ENCODE measurements at regions not wholly inside any gene's neighbourhood (a gene's known extent, or its start where the extent isn't known, plus 50 kb on each side); places are given as distances from the start of the nearest gene placed in this dataset.
"Not testable (repeated sequence)": the region's sequence is repeated elsewhere in the genome, so short reads cannot be mapped to it uniquely, and the experiment has no call there.

DNA sequence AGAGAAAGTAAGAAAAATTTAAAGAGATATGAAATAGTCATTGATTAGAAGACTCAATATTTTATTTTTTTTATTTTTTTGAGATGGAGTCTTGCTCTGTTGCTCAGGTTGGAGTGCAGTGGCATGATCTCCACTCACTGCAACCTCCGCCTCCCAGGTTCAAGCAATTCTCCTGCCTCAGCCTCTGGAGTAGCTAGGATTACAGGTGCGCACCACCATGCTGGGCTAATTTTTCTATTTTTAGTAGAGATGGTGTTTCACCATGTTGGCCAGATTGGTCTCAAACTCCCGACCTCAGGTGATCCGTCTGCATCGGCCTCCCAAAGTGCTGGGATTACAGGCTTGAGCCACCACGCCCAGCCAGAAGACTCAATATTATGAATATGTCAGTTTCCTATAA, 672.6 kb downstream of the UQCRFS1 start:
- DNase-seq (ENCODE audit: low read depth in 2 of 2): not testable (repeated sequence)

DNA sequence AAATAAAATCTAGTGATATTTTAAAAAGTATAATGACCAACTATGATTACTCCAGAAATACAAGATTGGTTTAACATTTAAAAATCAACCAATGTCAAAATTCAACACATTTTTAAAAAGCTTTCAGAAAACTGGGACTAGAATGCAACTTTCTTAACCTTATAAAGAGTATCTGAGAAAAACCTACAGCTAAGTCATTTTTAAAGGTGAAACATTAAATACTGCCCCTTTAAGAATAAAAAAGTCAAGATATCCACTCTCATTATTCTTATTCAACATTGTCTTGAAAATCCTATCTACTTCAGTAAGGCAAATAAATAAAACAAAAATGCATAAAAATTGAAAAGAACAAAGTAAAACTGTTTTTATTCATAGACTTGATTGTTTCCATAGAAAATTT, 673.2 kb downstream of the UQCRFS1 start:
- DNase-seq (ENCODE audit: low read depth in 2 of 2): no peak

DNA sequence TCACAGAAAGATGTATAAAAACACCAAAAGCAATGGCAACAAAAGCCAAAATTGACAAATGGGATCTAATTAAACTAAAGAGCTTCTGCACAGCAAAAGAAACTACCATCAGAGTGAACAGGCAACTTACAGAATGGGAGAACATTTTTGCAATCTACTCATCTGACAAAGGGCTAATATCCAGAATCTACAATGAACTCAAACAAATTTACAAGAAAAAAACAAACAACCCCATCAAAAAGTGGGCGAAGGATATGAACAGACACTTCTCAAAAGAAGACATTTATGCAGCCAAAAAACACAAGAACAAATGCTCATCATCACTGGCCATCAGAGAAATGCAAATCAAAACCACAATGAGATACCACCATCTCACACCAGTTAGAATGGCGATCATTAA, 674.4 kb downstream of the UQCRFS1 start:
- not testable (repeated sequence) for DNase-seq (ENCODE audit: low read depth in 2 of 2)

DNA sequence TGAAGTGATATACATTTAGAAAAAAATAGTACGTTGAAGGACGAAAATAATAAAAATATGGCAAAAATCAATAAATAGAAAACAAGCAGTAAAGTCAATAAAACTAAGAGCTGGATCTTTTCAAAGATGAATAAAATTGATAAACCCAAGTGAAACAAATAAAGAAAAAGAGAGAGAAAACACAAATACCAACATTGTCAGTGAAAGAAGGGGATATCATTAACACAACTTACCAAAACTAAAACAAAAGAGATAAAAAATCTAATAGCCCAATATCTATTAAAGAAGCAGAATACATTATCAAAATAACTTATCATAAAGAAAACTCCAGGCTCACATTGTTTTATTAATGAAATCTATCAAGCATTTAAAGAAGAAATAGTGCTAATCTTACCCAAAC, 675.1 kb downstream of the UQCRFS1 start:
- no peak for DNase-seq (ENCODE audit: low read depth in 2 of 2)

DNA sequence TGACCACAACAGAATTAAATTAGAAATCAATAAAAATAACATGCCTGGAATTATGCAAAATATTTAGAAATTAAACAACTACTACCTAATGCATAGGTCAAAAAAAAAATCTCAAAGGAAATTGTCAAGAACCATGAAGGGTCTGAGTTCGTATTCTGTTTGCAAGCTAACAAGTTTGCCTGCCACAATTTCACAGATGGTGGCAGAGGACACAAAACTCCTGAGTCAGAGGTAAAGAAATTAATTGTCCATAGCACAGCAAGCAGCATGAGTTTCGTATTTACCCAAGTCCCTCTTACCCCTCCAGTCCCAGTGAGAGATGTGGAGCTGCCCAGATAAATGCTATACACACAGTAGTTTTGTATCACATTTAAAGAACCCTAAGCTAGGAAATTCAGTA, 675.9 kb downstream of the UQCRFS1 start:
- no peak for DNase-seq (ENCODE audit: low read depth in 2 of 2)

DNA sequence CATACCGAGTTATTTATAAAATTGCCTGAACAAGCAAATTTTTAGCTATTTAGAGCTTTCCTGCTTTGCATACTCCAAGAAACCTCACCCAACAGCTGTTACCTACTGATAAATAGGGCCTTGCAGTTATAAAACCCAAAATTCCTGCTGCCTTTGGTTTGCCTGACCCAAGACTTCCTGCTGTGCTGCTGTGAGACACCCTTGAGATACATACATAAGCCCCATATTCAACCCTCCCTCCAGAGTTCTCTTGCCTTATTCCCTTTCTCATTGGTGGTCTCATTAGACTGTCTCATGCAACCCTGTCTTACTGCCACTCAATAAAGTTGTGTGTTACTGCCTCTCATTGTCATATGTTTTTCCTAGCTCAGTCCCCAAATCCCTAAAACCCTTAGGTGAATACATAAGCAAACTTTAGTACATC, 677.6 kb downstream of the UQCRFS1 start:
- DNase-seq (ENCODE audit: low read depth in 2 of 2): no peak

DNA sequence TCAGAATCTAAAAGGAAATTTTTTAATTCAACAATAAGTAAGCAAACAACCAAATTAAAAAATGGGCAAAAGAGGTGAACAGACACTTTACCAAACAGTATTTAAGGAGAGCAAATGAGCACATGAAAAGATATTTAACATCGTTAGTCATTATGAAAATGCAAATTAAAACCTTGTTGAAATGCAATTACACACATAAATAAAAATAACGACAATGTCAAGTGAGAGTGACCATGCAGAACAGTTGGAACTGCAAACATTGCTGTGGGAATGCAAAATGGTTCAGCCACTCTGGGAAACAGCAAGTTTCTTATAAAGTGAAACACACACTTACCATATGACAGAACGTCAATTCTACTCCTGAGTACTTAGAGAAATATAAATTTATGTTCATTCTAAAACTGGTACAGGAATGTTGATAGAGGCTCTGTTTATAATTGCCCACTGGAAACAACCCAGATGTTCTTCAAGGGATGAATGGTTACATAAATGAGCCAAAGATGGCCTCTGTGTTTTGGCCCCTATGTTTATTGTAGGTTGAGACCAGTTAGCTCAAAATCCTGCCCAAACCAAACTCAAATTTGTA, 678.1 kb downstream of the UQCRFS1 start:
- no peak for DNase-seq (ENCODE audit: low read depth in 2 of 2)

DNA sequence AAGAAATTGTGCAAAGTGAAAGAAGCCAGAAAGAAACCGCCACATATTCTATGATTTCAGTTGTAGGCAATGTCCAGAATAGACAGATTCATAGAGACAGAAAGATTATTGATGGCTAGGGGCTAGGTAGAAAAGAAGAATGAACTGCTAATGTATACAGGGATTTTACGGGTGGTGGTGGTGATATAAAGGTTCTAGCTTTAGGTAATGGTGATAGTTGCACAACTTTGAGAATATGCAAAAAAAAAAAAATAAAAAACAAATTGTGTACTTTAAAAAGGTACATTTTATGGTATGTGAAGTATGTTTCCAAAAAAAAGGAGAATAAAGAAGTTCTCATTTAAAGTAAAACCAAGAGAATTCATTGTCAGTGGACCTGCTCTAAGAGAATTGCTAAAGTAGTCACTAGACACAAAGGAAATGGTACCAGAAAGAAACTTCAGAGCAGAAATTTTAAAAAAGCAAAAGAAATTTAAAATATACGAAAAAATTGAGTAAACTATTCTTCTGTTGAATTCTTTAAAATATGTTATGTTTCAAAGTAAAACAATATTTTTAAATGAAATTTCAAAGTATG, 680.1 kb downstream of the UQCRFS1 start:
- no peak for DNase-seq (ENCODE audit: low read depth in 2 of 2)

DNA sequence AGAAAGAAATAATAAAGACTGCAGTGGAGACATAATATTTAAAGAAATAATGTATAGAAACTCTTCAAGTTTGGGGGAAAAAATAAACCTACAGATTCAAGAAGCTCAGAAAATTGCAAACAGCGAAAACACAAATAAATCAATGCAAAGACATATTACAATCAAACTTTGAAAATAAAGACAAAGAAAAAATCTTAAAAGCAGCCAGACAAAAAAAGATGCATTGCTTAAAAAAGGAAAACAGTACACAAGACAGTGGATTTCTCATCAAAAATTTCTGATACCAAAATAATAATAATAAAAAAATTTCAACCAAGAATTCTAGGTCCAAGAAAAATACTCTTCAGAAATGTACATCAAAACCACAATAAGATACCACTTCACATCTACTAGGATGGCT, 681.0 kb downstream of the UQCRFS1 start:
- no peak for DNase-seq (ENCODE audit: low read depth in 2 of 2)

DNA sequence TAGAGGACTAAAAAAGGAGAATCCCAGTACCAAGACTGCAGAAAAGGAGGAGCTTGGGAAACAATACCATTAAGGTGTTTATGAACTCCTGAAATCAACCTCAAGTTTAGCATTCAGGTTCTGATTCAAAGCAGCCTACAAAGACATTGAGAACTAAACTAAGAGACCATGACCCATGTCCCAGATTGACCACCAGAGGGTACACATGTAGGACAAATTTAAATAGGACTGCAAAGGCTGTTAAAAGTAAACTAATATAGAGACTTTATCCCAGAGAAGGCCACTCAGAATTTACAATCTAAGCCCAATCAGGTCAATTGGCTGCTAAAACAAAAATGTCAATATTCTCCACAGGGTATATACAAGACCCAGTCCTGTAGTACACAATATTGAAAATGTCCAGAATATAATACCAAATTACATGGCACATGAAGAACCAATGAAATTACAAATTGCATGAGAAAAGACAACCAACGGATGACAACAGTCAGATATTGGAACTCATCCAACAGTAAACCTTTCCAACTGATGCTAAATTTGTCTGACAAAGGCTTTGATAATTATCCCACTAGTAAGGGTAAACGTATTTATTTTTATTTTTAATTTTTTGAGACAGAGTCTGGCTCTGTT, 682.4 kb downstream of the UQCRFS1 start:
- DNase-seq (ENCODE audit: low read depth in 2 of 2): no peak

DNA sequence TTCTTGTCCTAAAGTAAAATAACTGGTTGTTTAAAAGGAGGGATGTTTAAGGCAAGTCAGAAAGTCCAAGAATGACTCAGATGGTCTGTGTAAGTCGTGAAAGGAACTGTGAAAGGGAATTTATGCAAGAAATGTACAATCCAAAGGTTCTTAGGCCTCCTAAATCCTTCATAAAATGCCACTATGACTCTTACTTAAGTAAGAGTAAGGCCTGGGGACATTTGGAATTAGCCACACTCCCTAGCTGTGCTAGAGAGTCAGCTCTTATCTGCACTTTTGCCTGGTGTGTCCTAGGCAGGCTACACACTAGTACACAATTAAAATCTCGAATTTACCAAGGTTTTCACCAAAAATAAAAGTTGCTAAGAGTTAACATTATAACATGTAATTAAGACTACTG, 686.9 kb downstream of the UQCRFS1 start:
- no peak for DNase-seq (ENCODE audit: low read depth in 2 of 2)

DNA sequence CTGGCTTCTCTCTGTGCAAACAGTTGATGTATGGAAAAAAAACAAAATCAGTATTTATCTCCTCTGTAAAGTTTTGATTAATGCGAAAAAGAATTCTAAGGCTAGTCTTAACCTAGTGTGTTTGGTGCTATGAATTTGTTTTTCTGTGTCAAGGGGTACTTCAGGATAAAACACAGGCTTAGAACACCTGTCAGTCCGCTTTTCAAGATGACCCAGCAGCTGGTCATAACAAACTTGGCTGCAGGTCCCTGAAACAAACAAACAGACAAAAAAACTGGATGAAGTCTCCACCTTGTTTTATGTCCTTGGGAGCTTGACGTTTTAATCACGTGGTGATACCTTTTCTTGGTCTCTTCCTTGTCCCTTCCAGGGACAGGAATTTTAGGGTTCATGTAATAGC, 689.3 kb downstream of the UQCRFS1 start:
- no peak for DNase-seq (ENCODE audit: low read depth in 2 of 2)

DNA sequence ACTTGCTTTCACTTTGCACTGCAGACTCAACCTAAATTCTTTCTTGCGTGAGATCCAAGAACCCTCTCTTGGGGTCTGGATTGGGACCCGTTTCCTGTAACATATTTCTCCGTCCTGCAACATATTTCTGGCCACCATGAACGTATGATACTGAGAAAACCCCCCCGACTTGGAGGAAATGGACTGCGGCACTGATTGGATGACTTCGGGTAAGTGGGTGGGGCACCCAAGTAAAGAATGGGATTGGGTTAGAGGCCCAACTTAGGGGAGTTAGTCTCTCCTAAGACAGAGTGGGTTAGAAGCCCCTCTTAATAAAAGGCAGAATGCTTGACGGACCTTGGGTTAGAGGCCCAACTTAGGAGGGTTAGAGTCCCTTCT, 690.4 kb downstream of the UQCRFS1 start:
- DNase-seq (ENCODE audit: low read depth in 2 of 2): no peak

DNA sequence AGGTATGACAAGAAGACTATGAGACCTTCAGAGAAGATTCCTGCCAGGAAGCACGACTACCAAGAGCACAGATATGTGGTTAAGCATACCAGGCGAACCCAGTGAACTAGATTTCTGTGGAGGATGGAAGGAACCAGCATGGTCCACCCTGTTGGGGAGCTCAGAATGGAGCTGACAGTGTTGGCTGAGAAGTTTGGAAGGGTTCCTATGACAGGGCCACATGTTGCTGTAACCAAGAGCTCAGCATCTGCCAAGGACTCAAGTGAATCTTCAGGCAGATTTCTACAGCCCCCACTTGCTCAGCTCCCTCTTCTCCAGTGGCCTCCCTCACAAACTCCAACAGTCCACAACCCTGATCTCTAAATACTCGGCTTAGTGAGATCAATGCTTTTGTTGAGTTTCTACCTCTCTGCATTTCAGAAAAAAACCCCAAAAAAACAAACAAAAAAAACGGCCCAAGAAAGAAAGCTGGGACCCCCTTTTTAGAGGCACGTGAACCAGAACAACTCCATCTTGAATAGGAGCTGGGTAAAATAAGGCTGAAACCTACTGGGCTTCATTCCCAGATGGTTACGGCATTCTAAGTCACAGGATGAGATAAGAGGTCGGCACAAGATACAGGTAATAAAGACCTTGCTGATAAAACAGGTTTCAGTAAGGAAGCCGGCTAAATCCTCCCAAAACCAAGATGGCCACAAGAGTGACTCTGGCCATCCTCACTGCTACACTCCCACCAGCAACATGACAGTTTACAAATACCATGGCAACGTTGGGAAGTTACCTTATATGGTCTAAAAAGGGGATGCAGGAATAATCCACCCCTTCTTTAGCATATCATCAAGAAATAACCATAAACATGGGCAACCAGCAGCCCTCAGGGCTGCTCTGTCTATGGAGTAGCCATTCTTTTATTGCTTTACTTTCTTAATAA, 691.1 kb downstream of the UQCRFS1 start:
- DNase-seq (ENCODE audit: low read depth in 2 of 2): no peak

DNA sequence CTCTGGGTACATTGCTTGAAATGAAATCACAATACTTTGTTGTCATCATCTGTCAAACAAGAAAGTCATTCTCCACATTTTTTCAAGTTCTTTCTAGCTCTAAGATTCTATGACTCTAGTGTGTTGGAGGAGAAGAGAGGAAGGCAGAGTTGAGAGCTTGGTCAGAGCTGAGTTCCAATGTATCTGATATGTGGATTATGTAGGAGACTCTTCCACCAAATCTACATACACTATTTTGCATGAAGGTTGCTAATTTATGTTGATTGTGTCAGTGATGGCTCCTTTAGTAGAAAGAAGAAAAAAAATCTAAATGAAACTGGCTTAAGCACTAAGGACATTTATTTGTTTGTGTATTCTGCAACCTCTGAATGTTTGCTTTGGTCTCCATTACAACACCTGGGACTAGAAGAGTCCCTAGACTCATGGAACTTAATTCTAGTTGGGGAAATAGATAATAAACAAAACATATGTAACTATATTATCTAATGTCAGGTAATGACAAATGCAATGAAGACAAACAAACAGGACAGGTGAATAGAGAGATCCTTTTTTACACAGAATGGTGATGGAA, 691.9 kb downstream of the UQCRFS1 start:
- DNase-seq (ENCODE audit: low read depth in 2 of 2): no peak

DNA sequence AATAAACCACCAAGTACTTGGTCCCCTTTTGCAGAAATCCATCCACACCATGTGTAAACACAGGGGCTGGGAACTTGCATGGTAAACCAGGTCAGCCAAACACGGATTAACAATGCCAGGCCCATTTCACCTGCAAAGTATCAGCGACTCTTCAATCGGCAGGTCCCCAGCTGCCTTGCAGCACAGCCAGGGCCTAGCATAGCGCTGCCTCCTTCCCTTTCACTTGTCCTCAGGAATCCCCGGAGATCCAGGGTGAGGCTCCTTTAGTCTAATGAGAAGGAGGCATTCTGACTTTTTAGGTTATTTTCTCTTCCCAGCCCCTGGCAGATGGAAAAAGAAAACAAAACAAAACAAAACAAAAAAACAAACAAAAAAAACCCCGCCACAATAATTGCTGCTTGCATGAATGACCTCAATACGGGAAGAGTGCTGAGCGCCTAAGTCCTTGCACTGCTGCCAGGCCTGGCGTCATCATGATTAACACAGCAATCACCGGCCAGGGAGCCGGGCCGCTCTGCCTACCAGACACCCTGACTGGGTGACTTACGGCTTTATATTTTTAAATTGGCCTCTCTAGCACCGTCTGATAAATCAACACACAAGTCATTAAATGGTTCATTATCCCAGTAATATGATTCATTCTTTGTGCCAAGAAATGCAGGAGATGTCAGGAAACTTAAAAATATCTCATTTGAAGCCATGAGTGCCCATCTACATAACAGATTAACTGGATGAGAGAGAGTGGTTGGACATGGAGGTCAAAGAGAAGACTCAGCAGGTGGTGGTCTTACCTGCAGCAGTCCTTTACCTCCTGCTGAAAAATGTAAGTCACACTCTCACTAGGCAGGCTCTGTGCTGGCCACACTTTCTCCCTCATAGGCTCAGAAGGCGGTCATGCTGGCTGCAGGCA, 692.7 kb downstream of the UQCRFS1 start:
- no peak for DNase-seq (ENCODE audit: low read depth in 2 of 2)

DNA sequence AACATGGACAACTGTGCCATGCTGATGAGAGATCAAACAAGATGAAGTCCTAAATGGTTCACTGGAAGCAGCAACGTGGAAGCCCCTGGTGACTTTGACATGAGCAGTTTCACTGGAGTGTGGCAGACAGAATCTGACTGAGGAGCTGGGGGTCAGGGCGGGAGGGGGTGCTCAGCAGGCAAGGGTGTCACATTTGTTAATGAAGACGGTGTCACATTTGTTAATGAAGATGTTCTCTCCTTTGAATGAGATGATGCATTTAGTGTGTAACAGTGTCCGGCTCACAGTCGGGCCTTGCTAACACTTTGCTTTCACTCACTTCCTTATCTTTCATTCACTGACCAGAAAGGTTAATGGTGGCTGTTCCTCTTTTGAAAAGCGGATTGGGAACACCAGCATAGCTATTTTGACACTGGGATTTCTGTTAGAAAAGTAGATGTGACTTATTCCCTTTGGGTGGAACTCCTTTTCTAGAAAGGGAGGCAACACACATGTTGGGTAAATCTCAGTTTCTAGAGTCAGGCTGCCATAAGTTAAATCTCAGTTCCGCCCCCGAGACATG, 693.7 kb downstream of the UQCRFS1 start:
- no peak for DNase-seq (ENCODE audit: low read depth in 2 of 2)

DNA sequence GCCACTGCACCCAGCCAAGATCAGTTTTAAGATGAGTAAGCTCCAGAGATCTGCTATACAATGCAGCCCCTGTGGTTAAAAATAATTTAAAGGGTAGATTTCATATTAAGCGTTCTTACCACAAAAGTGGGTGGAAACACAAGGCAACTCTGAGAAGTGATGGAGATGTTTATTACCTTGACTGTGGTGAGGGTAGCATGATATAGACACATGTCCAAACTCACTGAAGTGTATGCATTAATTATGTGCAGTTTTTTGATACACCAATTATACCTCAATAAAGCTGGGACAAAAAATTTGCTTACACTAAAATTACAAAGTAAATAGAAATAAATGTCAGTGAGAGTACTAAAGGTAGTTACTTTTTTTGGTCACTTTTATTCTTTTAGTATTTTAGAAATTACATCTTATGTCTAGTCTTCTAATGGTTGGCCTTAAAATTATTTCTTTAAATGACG, 696.5 kb downstream of the UQCRFS1 start:
- no peak for DNase-seq (ENCODE audit: low read depth in 2 of 2)

DNA sequence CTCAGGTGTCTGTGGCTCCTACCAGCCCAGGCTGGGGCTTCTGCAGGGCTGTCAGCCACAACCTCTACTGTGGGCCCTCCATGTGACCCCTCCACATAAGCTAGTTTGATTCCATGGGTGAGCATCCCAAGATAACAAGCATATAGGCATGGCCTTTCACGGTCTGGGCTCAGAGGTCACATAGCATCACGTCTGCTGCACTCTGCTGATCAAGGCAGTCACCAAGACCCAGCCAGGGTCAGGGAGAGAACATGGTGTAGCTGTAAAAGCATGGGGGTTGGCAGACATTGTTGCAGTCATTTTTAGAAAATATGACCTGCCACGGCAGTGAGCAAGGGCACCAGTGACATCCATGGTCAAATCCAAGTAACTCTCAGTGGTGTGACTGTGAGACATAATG, 698.8 kb downstream of the UQCRFS1 start:
- DNase-seq (ENCODE audit: low read depth in 2 of 2): no peak

DNA sequence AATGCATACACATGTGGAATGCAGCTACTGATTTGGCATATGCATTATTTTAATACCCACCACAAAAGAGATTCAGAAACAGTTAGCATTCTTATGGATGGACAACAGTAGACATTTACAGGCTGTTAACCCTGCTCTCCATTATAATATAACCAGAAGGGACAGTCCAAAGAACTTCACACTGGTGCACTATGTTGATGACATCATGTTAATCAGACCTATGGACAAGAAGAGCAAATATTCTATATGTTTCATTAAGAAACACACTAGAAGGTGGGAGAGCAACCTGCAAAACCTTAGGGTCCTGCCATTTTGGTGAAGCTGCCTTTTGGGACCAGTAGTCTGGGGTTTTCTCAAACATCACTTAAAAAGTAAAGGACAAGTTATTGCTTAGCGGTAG, 701.3 kb downstream of the UQCRFS1 start:
- no peak for DNase-seq (ENCODE audit: low read depth in 2 of 2)
